ENCODE measurements at regions not wholly inside any gene's neighbourhood (a gene's known extent, or its start where the extent isn't known, plus 50 kb on each side); places are given as distances from the start of the nearest gene placed in this dataset.
A peak's percentile ranks its signal among the peaks of the same experiment; 100 is the strongest.

- no peaks in the 10 kb centered on the region for H3K9me3 ChIP-seq
- no peaks in the 10 kb centered on the region for H3K27me3 ChIP-seq
- no peak for DNase-seq (ENCODE audit: low spot score)
- peaks cover 0 to 9% of the 10 kb centered on the region in 2 donors for H3K4me1 ChIP-seq
- TF ChIP-seq CTCF (IDR thresholded peaks at IDR 0.05) = no peak
- no peak overlapping the region for H3K4me3 ChIP-seq
- no peaks in the 10 kb centered on the region for H3K36me3 ChIP-seq
- H3K27ac ChIP-seq = no peak overlapping the region
Observed at GRCh38 chr9:78438211-78438610, 141.3 kb downstream of the PSAT1 start.

GRCh38 chr9:78438780-78439179 is 141.9 kb downstream of the PSAT1 start:
- Histone ChIP-seq H3K27ac (no peak overlapping the region), H3K27me3 (no peaks in the 10 kb centered on the region), H3K36me3 (no peaks in the 10 kb centered on the region), H3K4me3 (no peak overlapping the region), H3K9me3 (no peaks in the 10 kb centered on the region), H3K4me1 (peaks cover 0 to 9% of the 10 kb centered on the region in 2 donors)
- no peak for TF ChIP-seq CTCF (IDR thresholded peaks at IDR 0.05)
- DNase-seq (ENCODE audit: low spot score) = no peak

- Histone ChIP-seq H3K4me3 (no peak overlapping the region), H3K36me3 (no peaks in the 10 kb centered on the region), H3K27ac (no peak overlapping the region), H3K27me3 (no peaks in the 10 kb centered on the region), H3K9me3 (no peaks in the 10 kb centered on the region), H3K4me1 (peaks cover 0 to 9% of the 10 kb centered on the region in 2 donors)
- peak; percentile 80 to 96 for TF ChIP-seq CTCF (IDR thresholded peaks at IDR 0.05)
- DNase-seq (ENCODE audit: low spot score) = peak; percentile 90
Observed at GRCh38 chr9:78439190-78439865, 142.4 kb downstream of the PSAT1 start.

- Histone ChIP-seq H3K27me3 (no peaks in the 10 kb centered on the region), H3K36me3 (no peaks in the 10 kb centered on the region), H3K4me3 (no peak overlapping the region), H3K9me3 (no peaks in the 10 kb centered on the region), H3K4me1 (peaks cover 0 to 9% of the 10 kb centered on the region in 2 donors), H3K27ac (no peak overlapping the region)
- DNase-seq (ENCODE audit: low spot score) = no peak
- no peak for TF ChIP-seq CTCF (IDR thresholded peaks at IDR 0.05)
Observed at GRCh38 chr9:78439866-78440830, 143.2 kb downstream of the PSAT1 start.

GRCh38 chr9:78441396-78441795 is 144.5 kb downstream of the PSAT1 start:
- H3K9me3 ChIP-seq = no peaks in the 10 kb centered on the region
- TF ChIP-seq CTCF (IDR thresholded peaks at IDR 0.05) = no peak
- no peaks in the 10 kb centered on the region for H3K27me3 ChIP-seq
- peaks cover 0 to 9% of the 10 kb centered on the region in 2 donors for H3K4me1 ChIP-seq
- no peak overlapping the region for H3K4me3 ChIP-seq
- H3K27ac ChIP-seq = no peak overlapping the region
- H3K36me3 ChIP-seq = no peaks in the 10 kb centered on the region
- no peak for DNase-seq (ENCODE audit: low spot score)
